GM12891 (cell line): ENCODE measurements at regions not wholly inside any gene's neighbourhood (a gene's known extent, or its start where the extent isn't known, plus 50 kb on each side); places are given as distances from the start of the nearest gene placed in this dataset.

Experiments
- PAX5 ChIP-seq: IDR thresholded peaks from 2 replicates; pipeline ENCODE4 v1.6.1; 2011; ENCODE audit warnings: low read length, moderate library complexity, mild to moderate bottlenecking; ENCODE audit not compliant: insufficient read depth, severe bottlenecking
- POLR2A ChIP-seq: IDR thresholded peaks from 2 replicates; pipeline ENCODE4 v1.6.1; 2011; ENCODE audit warnings: low read depth, low read length, control low read depth
- POLR2AphosphoS5 ChIP-seq: IDR thresholded peaks from 2 replicates; pipeline ENCODE4 v1.6.1; 2011; ENCODE audit warnings: low read depth, low read length, control low read depth
- TAF1 ChIP-seq: IDR thresholded peaks from 2 replicates; pipeline ENCODE4 v1.6.1; 2011; ENCODE audit warnings: low read depth, low read length, control low read depth

DNA sequence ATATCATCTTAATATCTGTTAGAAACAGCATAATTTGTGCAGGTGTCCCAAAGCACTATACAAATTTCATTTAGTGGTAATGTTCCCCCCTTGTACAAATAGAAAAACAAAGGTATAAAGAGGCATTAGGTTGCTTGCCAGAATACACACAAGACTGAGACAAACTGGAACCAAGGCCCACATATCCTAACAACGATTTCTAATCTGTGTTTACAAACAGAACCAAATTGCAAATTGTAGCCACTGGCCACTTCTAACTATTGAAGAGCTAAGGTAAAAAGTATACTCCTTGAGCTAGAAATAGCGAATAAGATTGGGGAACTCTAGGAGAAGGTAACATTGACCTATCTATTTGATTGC, 526.1 kb downstream of the KLF12 start:
- TF ChIP-seq POLR2A (no peak), POLR2AphosphoS5 (no peak), TAF1 (no peak), PAX5 (no peak)
